Activated CD4-positive, alpha-beta T cell treated with anti-CD3 and anti-CD28 coated beads, Interleukin-2, amount 50 U/mL, for 24 hours (primary cell): ENCODE measurements at regions not wholly inside any gene's neighbourhood (a gene's known extent, or its start where the extent isn't known, plus 50 kb on each side); places are given as distances from the start of the nearest gene placed in this dataset.
"Not testable (repeated sequence)": the region's sequence is repeated elsewhere in the genome, so short reads cannot be mapped to it uniquely, and the experiment has no call there.

Experiments used
- DNase-seq, 2 donors: peaks; one replicate each; pipeline ENCODE4 v3.0.0-alpha.2; 2020; ENCODE audit warnings: low read depth in 1 of 2, low spot score in 1 of 2

DNA sequence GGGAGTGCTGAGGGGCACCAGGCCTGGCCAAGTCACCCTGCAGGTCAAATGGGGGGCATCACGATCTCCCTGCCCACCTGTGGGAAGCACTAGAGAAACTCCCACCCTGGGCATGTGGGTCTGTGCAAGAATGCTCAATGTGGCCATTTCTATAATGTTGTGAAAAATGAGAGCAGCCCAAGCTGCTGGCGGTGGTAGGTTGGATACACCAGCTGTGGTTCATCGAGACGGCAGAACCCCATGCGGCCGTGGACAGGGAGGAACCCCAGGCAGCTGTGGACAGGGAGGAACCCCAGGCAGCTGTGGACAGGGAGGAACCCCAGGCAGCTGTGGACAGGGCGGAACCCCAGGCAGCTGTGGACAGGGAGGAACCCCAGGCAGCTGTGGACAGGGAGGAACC is 129.1 kb downstream of the BRD1 start:
- DNase-seq = not testable (repeated sequence)

DNA sequence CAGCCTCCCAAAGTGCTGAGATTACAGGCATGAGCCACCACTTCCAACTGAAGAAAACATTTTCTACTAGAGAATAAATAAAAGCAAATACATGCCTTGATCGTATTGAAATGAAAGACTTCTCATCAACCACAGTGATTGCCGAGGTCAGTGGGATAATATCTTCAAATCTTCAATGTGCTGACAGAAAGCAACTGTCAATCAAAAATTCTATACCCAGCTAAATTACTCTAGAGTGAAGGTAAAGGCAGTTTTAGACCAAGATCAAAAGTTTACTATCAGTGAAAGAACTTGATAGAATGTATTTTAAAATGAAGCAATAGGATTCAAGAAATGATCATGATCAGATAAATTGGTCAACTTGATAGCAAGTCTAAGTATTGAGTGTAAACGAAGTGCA is 130.6 kb downstream of the BRD1 start:
- DNase-seq = no peak

DNA sequence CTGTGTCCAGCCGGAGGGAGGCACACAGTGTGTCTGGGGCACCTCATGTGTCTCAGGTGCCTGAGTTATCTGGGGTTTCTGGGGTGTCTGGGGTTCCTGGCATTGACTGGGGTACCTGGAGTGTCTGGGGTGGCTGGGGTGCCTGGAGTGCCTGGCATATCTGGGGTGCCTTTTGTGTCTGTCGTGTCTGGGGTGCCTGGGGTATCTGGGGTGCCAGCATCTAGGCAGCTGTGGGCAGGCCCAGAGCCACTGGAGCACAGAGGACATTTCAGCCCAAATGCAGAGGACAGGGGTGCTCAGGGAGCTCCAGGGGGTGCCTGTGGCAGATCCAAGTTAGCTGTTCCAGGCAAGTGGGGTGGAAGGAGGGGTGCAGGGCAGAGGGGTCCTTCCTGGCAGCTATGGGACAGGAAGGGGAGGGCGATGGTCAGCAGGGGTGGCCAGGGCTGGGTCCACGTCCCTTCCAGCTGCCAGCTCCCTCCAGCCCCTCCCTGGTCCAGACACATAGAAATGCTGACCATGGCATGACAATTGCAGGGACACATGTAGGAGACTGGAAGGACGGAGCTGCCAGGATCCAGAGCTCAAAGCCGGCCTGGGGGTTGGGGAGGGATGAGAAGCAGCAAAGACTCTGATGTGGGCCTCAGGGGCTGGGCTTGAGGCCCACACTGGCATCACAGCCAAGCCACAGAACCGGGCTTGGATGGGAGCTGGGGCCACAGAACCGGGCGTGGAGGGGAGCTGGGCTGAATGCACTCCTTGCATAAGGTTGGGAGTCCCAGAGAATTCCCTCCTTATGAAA is 133.0 kb downstream of the BRD1 start:
- DNase-seq = no peak

DNA sequence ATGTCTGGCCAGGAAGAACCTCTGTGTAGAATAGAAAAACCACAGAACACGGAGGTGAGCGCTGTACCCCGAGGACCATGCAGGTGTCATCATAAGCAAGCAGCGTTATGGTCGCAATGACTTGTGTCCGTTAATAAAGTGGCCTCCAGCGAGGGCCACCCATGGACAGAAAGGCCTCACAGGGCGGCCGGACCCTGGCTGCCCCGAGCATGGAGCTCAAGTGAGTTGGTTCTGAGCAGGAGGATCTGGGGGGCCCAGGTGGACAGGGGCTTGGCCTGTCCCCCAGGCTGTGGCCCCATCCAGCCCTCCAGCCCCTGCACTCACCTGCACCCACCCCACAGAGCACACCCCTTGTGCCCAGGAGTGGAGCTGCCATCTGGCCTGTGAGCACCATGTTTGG is 133.8 kb downstream of the BRD1 start:
- no peak for DNase-seq

DNA sequence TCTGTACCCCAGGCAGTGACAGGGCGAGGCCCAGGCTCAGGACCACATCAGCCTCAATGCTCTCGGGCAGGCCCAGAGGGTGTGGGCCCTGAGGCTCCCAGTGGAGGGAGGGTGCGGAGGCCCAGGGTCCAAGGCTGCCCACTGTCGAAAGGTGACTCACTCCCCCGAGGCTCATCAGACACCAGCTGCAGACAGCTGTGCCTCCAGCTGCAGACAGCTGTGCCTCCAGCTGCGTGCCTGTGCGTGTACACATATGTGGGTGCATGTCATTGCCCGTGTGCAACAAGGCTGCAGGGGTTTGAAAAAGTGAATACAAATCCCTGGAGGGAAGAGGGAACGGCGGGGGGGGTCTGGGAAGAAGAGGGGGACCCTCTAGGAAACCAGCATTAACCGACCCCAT is 134.3 kb downstream of the BRD1 start:
- DNase-seq = no peak

DNA sequence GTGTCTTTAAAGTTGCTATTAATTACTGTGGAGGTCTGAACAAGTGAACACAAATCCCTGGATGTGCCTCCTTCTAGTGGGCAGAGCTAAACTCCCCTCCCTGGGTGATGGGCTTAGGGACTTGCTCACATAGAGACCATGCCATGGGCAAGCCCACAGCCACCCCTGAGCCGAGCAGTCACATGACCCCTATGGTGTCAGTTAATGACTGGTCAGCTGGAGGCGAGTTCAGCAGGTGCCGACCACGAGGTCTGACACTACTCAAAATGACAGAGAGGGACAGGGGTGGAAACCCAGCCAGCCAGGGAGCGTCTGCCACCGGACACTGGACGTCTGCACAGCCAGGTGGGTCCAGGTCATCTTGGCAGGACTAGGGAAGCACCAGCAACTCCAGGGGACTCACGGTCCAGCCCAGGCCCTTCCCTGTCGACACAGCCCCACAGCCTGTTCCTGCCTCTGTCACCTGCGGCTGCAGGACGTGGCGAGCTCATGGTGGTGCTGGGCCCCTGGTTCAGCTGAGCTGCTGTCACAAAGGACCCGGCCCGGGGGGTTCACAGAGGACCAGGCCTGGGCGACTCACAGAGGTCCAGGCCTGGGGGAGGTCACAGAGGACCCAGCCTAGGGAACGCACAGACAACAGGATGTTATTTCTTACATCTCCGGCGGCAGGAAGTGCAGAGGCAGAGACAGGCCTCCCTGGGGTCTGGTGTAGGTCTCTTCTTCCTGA is 135.0 kb downstream of the BRD1 start:
- no peak for DNase-seq

DNA sequence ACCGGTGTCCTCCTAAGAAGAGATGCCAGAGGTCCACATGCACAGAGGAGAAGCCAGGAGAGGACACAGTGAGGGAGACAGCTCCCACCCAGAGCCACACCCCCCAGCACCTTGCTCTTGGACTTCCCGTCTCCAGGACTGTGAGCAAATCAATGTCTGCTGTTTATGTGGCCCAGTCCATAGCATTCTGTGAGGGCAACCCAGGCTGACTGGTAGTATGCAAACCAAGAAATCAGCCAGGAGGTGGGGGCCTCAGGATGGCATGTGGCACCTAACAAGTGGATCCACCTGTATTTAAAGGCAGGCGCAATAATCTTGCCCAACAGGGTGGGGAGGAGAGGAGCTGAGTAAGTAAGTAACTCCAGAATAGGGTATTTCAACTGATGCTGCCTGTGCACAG is 136.4 kb downstream of the BRD1 start:
- no peak for DNase-seq

DNA sequence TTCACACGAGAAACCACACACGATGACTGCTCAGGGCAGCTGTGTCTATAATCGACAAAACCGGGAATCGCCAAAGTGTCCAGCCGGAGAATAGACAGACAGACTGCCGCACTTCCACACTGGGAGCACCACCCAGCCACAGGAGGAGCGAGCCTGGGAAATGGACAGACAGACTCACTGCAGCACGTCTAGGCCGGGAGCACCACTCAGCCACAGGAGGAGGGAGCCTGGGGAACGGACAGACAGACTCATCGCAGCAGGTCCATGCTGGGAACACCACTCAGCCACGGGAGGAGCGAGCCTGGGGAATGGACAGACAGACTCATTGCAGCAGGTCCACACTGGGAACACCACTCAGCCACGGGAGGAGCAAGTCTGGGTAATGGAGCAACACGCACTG is 137.2 kb downstream of the BRD1 start:
- DNase-seq = no peak

DNA sequence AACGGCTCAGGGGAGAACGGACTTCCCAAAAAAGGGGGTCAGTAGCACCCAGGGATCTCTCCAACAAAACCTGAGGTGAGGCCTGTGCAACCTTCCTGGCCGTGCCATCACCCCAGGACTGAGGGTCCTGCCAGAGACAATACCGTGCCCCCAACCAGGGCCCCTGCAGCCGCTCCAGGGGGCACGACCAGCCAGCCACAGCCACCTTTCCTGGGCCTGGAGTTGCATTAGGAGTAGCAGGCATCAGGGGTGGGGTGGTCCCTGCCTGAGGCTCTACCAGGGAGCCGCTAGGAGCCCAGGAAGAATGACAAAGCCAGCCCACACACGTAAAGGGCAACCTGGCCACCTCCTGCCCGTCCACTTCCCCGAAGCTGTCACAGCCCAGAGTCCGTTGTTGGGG is 137.8 kb downstream of the BRD1 start:
- no peak for DNase-seq

DNA sequence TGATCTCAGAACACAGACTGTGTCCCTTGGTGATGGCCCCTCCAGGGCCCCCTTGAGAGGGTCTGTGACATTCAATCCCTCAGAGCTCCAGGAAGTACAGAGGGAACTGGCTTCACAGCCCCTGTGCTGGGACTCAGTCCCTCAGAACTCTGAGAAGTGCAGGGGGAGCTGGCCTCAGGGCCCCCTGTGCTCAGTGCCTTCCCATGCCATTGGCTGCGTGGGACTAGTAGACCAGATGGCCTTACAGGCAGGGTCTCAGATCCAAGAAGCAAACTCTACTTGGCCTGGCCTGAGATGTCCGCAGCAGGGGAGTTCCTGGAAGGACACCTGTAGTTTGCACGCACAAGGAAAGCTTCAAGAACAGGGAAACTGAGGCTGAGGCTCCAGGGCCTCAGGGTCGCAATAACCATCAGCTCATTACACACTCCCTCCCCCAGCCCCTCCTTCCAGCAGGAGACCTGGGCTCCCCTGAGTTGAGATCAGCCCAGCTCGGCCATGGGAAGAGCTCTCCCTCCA is 138.4 kb downstream of the BRD1 start:
- DNase-seq = no peak

DNA sequence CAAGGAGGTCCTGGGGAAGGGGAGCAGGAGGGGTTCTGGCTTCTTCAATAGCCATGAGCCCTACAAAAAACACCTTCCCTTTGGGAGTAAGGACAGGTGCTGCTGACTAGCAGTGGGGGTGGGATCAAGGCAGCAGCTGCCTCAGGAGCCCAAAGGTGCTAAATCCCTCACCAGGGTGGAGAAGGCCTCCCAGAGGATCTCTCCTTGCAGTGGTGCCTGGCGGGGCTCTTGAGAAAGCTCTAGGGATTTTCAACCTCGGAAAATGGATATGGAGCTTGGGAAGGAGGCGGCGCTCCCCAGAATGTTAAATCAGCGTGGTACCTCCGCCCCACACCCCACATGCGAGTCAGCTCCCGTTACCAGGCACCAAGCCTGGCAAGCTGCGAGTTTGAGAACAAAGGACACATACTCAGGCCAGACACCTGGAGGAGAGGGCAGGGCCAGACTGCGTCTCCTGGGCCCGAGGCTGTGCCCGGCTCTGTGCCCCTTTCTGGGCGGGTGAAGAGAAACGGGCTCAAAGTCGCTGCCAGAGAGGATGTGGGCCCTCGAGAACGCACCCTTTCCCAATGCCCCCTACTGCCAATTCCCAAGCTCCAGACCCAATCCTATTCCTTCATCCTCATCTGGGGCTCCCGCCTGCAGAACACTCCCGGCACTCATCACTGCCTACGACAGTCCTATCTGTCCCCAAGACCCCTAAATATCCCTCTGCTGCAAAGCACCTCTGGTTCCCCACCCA is 139.0 kb downstream of the BRD1 start:
- no peak for DNase-seq

DNA sequence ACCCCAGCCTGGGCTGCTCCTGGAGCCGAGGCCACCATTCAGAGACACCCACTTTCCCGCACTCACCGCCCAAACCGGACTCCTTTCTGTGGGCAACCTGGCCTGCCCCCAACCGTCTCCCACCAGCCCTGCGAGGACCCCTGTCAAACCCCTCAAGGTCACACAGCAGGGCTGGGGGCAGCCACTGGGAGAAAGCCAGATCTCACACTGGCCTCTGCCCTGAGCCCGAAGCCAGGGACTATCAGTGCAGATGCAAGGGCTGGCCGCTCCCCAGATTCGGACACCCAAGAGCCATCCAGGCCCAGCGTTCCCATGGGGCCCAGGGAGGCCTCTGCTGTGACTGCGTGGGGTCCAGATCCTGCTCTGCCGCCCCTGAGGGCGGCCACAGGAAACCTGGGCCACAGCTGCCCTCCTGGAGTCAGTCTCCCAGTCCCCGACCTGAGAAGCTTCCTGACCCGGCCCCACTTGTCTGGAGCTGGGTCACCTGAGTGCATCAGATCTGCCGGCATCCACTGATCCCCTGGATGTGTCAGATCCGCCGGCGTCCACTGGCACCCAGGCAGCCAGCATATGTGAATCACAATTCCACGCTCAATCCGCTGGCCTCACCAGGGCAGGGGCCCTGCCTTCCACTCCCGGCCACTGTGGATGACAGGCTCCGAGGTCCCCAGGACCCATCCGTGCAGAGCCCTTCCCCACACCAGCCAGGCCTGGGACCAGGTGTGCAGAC is 139.7 kb downstream of the BRD1 start:
- no peak for DNase-seq

DNA sequence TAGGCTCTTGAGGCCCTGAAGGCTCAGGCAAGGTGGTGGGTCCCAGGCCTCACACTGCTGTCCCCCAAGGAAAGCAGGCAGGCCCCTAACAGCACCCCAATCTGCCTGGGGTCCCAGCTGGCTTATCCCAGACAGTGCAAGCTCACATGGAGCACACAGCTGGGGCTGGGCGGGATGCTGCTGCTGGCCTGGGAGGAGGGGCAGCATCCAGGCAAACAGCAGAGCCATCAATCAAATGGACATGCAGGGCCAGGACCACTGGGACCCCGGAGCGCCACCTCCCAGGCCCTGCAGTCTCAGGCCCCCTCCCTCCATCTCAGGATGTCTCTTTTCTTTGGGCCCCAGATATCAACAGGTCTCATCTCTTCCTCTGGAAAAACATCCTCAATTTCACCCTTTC is 140.3 kb downstream of the BRD1 start:
- no peak for DNase-seq

DNA sequence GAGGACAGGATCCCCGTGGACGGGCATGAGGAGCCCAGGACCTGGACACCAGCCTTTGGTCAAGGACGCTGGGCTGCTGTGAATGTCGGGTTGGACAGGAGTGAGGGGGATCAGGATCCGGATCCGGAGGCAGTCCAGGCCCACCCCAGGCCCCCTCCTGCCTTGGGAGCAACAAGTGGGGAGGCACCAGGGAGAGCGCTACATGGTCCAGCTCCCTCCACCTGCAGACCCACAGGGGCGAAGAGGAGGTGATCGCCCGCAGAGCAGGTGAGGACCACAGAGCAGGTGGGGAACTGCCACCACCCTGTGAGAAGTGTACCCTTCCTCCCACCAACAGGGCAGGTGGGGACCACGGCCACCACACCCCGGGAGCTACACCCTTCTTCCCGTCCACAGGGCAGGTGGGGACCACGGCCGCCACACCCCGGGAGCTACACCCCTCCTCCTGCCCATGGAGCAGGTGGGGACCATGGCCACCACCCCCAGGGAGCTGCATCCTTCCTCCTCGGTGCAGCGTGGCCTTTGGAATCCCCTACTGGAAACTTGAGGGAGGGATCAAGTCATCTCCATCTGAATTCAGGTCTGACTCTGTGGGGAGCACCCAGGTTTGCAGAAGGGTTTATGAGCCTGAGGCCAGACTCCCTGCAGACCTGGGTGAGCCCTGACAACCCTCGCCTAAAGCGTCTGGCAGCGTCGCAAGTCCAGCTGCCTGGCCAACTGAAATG is 141.0 kb downstream of the BRD1 start:
- DNase-seq = no peak

DNA sequence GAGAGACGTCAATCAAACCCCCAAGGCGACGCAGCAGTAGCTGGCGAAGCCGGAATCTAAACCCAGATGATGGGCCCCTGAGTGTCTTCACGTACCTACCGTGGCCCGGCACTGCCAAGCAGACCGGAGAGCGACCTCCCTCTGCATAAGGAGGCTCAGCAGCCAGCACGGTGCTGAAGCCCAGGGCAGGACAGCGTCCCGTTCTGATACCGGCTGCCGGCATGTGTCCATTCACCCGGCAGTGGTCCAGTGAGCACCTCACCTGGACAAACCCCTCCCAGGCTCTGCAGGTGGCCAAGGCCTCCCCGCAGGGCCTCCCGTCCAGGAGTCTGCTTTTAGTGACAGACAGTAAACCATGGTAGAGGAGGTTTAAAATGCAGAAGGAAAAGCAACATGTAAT is 142.0 kb downstream of the BRD1 start:
- no peak for DNase-seq

DNA sequence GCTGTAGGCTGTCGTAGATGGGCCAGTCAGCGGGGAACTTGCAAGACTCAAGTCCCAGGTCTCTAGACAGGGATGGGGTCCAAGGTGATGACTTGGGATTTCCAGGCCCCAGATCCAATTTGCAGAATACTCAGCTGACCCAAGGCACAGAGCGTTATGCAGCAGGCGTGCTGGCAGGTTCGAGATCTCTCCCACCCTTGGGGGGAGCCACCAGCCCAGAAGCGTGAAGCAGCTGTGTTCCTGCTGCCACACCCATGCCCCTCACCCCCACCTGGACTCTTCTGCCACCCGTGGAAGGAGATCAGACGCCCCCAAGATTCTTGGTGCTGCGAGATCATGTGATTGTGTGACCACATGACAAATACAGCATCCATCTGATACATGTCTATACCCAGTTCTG is 142.6 kb downstream of the BRD1 start:
- DNase-seq = no peak

DNA sequence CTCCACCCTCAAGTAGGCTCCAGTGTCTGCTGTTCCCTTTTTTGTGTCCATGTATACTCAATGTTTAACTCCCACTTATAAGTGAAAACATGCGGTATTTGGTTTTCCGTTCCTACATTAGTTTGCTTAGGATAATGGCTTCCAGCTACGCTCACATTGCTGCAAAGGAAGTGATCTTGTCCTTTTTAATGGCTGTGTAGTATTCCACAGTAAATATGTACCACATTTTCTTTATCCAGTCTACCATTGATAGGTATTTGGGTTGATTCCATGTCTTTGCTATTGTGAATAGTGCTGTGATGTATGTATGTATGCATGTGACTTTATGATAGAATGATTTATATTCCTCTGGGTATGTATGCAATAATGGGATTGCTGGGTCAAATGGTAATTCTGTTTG is 144.6 kb downstream of the BRD1 start:
- DNase-seq = no peak

DNA sequence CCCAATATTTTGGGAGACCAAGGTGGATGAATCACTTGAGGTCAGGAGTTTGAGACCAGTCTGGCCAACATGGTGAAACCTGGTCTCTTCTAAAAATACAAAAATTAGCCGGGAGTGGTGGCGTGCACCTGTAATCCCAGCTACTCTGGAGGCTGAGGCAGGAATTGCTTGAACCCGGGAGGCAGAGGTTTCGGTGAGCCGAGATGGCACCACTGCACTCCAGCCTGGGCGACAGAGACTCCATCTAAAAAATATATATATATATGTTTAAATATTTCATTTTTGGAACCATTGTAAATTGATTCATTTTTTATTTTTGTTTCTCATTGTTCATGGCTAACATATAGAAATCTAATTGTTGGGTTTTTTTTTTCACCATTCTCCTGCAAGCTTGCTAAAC is 146.9 kb downstream of the BRD1 start:
- DNase-seq = not testable (repeated sequence)

DNA sequence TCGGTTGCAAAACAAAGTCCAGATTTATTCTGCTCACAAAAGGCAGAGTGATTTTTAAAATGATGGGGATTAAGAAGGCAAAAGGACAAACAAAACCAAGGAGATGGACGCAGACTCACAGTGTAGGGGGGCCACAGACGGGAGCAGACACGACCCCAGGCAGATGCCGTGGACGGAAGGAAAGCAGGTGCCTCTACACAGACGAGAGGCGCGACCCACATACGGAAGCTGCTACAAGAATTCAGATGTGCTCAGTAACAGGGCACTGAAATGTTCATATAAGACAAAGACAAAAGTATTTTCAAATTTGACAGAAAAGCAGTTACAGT is 148.9 kb downstream of the BRD1 start:
- DNase-seq = no peak

DNA sequence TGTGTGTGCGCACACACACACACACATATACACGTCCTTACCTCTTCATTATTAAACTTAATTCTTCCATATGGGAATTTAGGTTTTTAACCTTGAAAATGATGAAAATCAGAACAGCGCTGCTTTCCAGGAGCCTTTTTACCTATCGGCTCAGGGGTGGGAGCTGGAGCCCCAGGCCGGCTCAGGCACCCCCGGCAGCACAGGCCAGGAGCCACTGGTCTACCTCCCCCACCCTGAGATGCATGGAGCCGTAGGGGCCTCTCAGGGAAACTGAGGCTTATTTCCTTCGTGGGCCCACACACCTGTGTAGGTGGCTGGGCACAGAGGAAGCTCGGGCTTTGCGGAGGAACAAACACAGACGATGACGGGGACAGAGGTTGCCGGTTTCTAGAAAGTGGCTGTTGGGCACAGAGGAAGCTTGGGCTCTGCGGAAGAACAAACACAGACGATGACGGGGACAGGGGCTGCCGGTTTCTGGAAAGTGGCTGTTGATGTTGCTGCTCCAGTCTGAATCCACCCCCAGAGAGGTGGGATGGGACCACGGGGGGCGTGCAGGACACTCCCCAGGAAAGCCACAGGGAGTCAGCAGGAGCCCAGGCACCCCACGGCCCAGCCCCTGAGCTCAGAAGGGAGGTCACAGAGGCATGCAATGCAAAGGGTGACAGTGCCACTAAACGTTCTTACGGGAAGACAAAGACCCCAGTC is 149.4 kb downstream of the BRD1 start:
- DNase-seq = no peak
